ENCODE measurements at regions not wholly inside any gene's neighbourhood (a gene's known extent, or its start where the extent isn't known, plus 50 kb on each side); places are given as distances from the start of the nearest gene placed in this dataset.

DNA sequence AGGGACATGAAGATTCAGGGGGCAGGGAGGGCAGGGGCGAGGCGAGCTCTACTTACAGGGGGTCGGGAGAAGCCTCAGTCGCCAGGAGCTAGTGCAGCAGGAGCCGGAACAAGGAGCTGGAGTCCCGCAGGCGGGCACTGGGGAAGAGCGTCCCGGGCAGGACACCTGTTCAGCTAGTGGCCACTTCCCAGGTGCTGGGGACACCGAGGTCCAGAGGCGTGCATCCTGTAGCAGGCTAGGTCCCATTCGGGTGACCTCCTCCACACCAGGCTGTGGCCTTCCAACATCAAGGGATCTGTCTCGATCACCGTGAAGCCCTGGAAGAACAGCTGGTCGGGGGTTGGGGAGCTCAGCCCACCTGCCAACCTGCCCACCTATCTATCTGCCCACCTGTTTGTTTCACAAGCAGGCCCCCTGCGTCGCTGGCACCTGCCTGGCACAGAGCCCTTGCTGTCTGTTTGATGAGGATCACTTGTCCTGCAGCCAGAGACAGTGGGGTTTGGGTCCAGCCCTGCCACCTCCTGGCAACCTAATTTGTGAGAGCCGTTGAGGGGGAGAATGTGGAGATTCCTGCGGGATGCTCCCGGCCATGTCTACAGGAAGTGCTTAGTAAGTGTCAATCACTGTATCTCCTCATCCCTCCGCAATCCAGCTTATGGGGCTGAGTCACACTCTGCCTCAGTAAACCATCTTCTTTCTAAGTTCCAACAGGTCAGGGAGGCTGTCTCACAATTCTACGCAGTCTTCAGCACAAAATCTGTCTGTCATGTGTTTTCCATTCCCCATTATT is 940.9 kb downstream of the BRD1 start:
- TF ChIP-seq GATA3 (IDR thresholded peaks at IDR 0.05; ENCODE audit: low read depth, low read length) (no peak), GATA2 (IDR thresholded peaks at IDR 0.05; ENCODE audit: low read depth, low read length) (no peak)
